A673 (cell line): ENCODE measurements at regions not wholly inside any gene's neighbourhood (a gene's known extent, or its start where the extent isn't known, plus 50 kb on each side); places are given as distances from the start of the nearest gene placed in this dataset.

Experiments
- BruUV-seq: library from RNA; stranded (reverse); fragments of 400-500 nt; replicated peaks from 2 replicates; lab custom pipeline; 2021; lab: Mats Ljungman, UMichigan
- CTCF ChIA-PET: fragments of 300-600 bp; sonication (Branson Sonifier 250); formaldehyde crosslinking; loops from one replicate; lab custom pipeline; 2022; ENCODE audit warnings: antibody characterized with exemption; lab: Charles Lee
- POLR2A ChIA-PET: fragments of 300-600 bp; sonication (Branson Sonifier 250); formaldehyde crosslinking; loops from one replicate; lab custom pipeline; 2022; ENCODE audit warnings: antibody characterized with exemption; ENCODE audit not compliant: low non-redundant PET; lab: Charles Lee
- DNase-seq: peaks from one replicate; pipeline ENCODE4 v3.0.0-alpha.2; 2015; ENCODE audit warnings: low spot score
- H3K27ac ChIP-seq: fragments of 200-600 bp; sonication (generic); 2 replicates; pipeline ENCODE4 v1.5.1; 2016; ENCODE audit warnings: mixed run types, low read depth, mild to moderate bottlenecking, mixed read lengths, antibody characterized with exemption, low read length; ENCODE audit not compliant: poor library complexity, severe bottlenecking
- H3K27me3 ChIP-seq: fragments of 200-600 bp; sonication (generic); replicated peaks from 2 replicates; pipeline ENCODE4 v1.6.1; 2017; ENCODE audit warnings: mixed run types, low read depth, mild to moderate bottlenecking, mixed read lengths, antibody characterized with exemption, low read length; ENCODE audit not compliant: insufficient read depth, poor library complexity
- H3K36me3 ChIP-seq: fragments of 200-600 bp; sonication (generic); 2 replicates; pipeline ENCODE4 v1.6.1; 2016; ENCODE audit warnings: mixed run types, mild to moderate bottlenecking, mixed read lengths, antibody characterized with exemption, low read length; ENCODE audit not compliant: insufficient read depth, poor library complexity, severe bottlenecking
- H3K4me1 ChIP-seq: fragments of 200-600 bp; sonication (generic); 2 replicates; pipeline ENCODE4 v1.6.1; 2017; ENCODE audit warnings: mixed run types, mild to moderate bottlenecking, mixed read lengths, antibody characterized with exemption, low read length; ENCODE audit not compliant: insufficient read depth, poor library complexity, severe bottlenecking
- H3K4me3 ChIP-seq: fragments of 200-600 bp; sonication (generic); 2 replicates; pipeline ENCODE4 v1.5.1; 2016; ENCODE audit warnings: low read depth, mixed run types, mild to moderate bottlenecking, mixed read lengths, low read length; ENCODE audit not compliant: poor library complexity, severe bottlenecking
- H3K9me3 ChIP-seq: fragments of 200-600 bp; sonication (generic); 2 replicates; pipeline ENCODE4 v1.6.1; 2016; ENCODE audit warnings: mixed run types, low read depth, mild to moderate bottlenecking, mixed read lengths, antibody characterized with exemption, low read length; ENCODE audit not compliant: poor library complexity, severe bottlenecking
- CTCF ChIP-seq: fragments of 300-800, 200-600 bp; sonication (generic); conservative IDR thresholded peaks from 2 replicates; pipeline ENCODE4 v1.5.1; 2017; ENCODE audit warnings: low read depth, mild to moderate bottlenecking, antibody characterized with exemption, low read length, moderate library complexity, mixed read lengths
- EZH2 ChIP-seq: fragments of 200-600 bp; sonication (generic); IDR thresholded peaks from 2 replicates; pipeline ENCODE4 v1.6.1; 2017; ENCODE audit warnings: borderline replicate concordance, low read depth, mild to moderate bottlenecking, mixed read lengths, antibody characterized with exemption, low read length; ENCODE audit not compliant: poor library complexity, severe bottlenecking
- intact Hi-C: fragments of 100-400 bp; cut with micrococcal nuclease; formaldehyde crosslinking; loops from one replicate; pipeline ENCODE4 v1.10.0; 2022; ENCODE audit not compliant: unreplicated experiment

- POLR2A ChIA-PET: no interaction called here
- CTCF ChIA-PET: no interaction called here
- H3K4me1 ChIP-seq: peaks cover 21% of the 10 kb centered on the region
- intact Hi-C loops: loop anchor here (5.0 to 10.0 kb wide), 4 partner anchors 67 to 1263 kb away; no protein-coding TSS in a partner anchor
- TF ChIP-seq EZH2 (no peak), CTCF (no peak)
- no peak overlapping the region for H3K4me3 ChIP-seq
- no TSS peak for BruUV-seq
- H3K27me3 ChIP-seq: no peaks in the 10 kb centered on the region
- H3K9me3 ChIP-seq: no peaks in the 10 kb centered on the region
- DNase-seq: no peak
- H3K27ac ChIP-seq: no peak overlapping the region
- no peaks in the 10 kb centered on the region for H3K36me3 ChIP-seq
Observed at GRCh38 chr3:146814601-146815315, 209.6 kb upstream of the PLSCR5 start.

- Histone ChIP-seq H3K9me3 (no peaks in the 10 kb centered on the region), H3K36me3 (no peaks in the 10 kb centered on the region), H3K4me1 (peaks cover 8% of the 10 kb centered on the region), H3K4me3 (no peak overlapping the region), H3K27me3 (no peaks in the 10 kb centered on the region), H3K27ac (no peak overlapping the region)
- ChIA-PET POLR2A (no interaction called here), CTCF (no interaction called here)
- TF ChIP-seq CTCF (no peak), EZH2 (no peak)
- BruUV-seq: no TSS peak
- no peak for DNase-seq
- intact Hi-C loops: loop anchor here (10.0 kb wide), 2 partner anchors 169 to 551 kb away; no protein-coding TSS in a partner anchor
Observed at GRCh38 chr3:146813496-146813895, 208.3 kb upstream of the PLSCR5 start.

- Histone ChIP-seq H3K27me3 (no peaks in the 10 kb centered on the region), H3K4me3 (no peak overlapping the region), H3K9me3 (no peaks in the 10 kb centered on the region), H3K4me1 (peaks cover 38% of the 10 kb centered on the region), H3K36me3 (no peaks in the 10 kb centered on the region), H3K27ac (peak overlapping the region; percentile 61)
- intact Hi-C loops: loop anchor here (2.0 kb wide), 1 partner anchor 57 kb away; no protein-coding TSS in a partner anchor
- ChIA-PET CTCF (no interaction called here), POLR2A (no interaction called here)
- peak; percentile 91 for DNase-seq
- BruUV-seq: no TSS peak
- TF ChIP-seq CTCF (no peak), EZH2 (no peak)
Observed at GRCh38 chr3:146803745-146804144, 198.6 kb upstream of the PLSCR5 start.
